Mammary epithelial cell (primary cell): ENCODE measurements at regions not wholly inside any gene's neighbourhood (a gene's known extent, or its start where the extent isn't known, plus 50 kb on each side); places are given as distances from the start of the nearest gene placed in this dataset.

Source experiments
- EZH2 ChIP-seq: IDR thresholded peaks from 2 replicates; pipeline ENCODE4 v1.6.1; 2012; ENCODE audit warnings: low read length, inconsistent platforms, borderline replicate concordance
- TF ChIP-seq, protein P1 (sequence below), 2 donors: IDR thresholded peaks in 1 of 2; conservative IDR thresholded peaks in 1 of 2; 2 replicates each; pipeline ENCODE4 v1.5.1; 2011 to 2012; ENCODE audit warnings: inconsistent platforms in 2 of 2, low read length in 2 of 2, mild to moderate bottlenecking in 2 of 2, control low read depth in 1 of 2, low read depth in 1 of 2; ENCODE audit not compliant: insufficient read depth in 1 of 2; ENCODE audit errors: extremely low read depth in 1 of 2

DNA sequence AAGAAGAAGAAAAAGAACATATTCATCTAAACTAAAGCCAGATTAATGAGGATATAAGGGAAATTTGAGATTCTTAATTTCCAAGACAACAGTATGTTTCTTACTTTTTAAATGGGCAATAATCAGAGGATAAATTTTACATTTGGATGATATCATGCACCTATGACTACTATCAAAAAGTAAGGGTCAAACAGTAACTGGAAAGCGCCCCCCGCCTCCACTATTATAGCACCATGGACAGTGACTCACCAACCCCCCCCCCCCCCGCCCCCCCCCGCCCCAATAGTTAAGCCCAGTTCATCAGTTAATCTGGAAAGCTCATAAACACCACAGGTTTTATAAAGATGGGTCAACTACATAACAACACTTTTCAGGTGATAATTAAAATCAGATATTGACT lies 194.3 kb upstream of the DGKB start:
- TF ChIP-seq, protein P1, sequence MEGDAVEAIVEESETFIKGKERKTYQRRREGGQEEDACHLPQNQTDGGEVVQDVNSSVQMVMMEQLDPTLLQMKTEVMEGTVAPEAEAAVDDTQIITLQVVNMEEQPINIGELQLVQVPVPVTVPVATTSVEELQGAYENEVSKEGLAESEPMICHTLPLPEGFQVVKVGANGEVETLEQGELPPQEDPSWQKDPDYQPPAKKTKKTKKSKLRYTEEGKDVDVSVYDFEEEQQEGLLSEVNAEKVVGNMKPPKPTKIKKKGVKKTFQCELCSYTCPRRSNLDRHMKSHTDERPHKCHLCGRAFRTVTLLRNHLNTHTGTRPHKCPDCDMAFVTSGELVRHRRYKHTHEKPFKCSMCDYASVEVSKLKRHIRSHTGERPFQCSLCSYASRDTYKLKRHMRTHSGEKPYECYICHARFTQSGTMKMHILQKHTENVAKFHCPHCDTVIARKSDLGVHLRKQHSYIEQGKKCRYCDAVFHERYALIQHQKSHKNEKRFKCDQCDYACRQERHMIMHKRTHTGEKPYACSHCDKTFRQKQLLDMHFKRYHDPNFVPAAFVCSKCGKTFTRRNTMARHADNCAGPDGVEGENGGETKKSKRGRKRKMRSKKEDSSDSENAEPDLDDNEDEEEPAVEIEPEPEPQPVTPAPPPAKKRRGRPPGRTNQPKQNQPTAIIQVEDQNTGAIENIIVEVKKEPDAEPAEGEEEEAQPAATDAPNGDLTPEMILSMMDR (conservative IDR thresholded peaks at IDR 0.05 in 1 of 2, IDR thresholded peaks at IDR 0.05 in 1 of 2; ENCODE audit: extremely low read depth in 1 of 2, insufficient read depth in 1 of 2, low read depth in 1 of 2, low read length in 2 of 2): no peak
- no peak for TF ChIP-seq EZH2
